A549 (cell line): ENCODE measurements at regions not wholly inside any gene's neighbourhood (a gene's known extent, or its start where the extent isn't known, plus 50 kb on each side); places are given as distances from the start of the nearest gene placed in this dataset.

Experiments
- CTCF ChIP-seq: fragments of >200 bp; sonication (Bioruptor Twin); formaldehyde crosslinking; IDR thresholded peaks from 3 replicates; pipeline ENCODE4 v1.5.1; 2016
- ESRRA ChIP-seq: fragments of 150-350 bp; IDR thresholded peaks from 2 replicates; pipeline ENCODE4 v1.6.1; 2014; ENCODE audit warnings: mild to moderate bottlenecking, low read length, borderline replicate concordance

GRCh38 chr17:27367121-27367981 lies 73.4 kb downstream of the WSB1 start:
- no peak for TF ChIP-seq CTCF
- no peak for TF ChIP-seq ESRRA
